ENCODE measurements at regions not wholly inside any gene's neighbourhood (a gene's known extent, or its start where the extent isn't known, plus 50 kb on each side); places are given as distances from the start of the nearest gene placed in this dataset.
A peak's percentile ranks its signal among the peaks of the same experiment; 100 is the strongest.

GRCh38 chr9:11821306-11821975 is 871.7 kb upstream of the TYRP1 start:
- Histone ChIP-seq H3K9me3 (ENCODE audit: low read depth) (no peaks in the 10 kb centered on the region), H3K4me2 (no peak overlapping the region)
- 73% methylated on average over 7 of the region's 7 CpGs for WGBS (ENCODE audit: low lambda C conversion rate, missing lambda C conversion rate)

GRCh38 chr9:11828201-11828600 is 865.0 kb upstream of the TYRP1 start:
- Histone ChIP-seq H3K36me3 (replicated peaks; ENCODE audit: insufficient read depth, low read depth) (no peaks in the 10 kb centered on the region), H3K9me2 (replicated peaks; ENCODE audit: insufficient read depth) (no peaks in the 10 kb centered on the region), H2AFZ (no peak overlapping the region), H3K27me3 (no peaks in the 10 kb centered on the region), H4K20me1 (ENCODE audit: insufficient read depth, poor library complexity, severe bottlenecking) (no peaks in the 10 kb centered on the region), H3K4me3 (no peak overlapping the region), H3K4me2 (no peak overlapping the region), H3K4me1 (ENCODE audit: insufficient read depth) (no peaks in the 10 kb centered on the region), H3K79me2 (no peaks in the 10 kb centered on the region), H3K9me3 (ENCODE audit: low read depth) (no peaks in the 10 kb centered on the region), H3K27ac (no peak overlapping the region)
- TF ChIP-seq EZH2 (IDR thresholded peaks at IDR 0.05; ENCODE audit: borderline replicate concordance) = no peak
- no peak for TF ChIP-seq EZH2phosphoT487 (IDR thresholded peaks at IDR 0.05; ENCODE audit: low read depth, severe bottlenecking, unreplicated experiment)
- no peak for TF ChIP-seq CTCF (IDR thresholded peaks at IDR 0.05; ENCODE audit: poor library complexity)
- WGBS (ENCODE audit: low lambda C conversion rate, missing lambda C conversion rate) = 82% methylated on average over 3 of the region's 3 CpGs
- no peak for DNase-seq (ENCODE audit: low spot score)

More at GRCh38 chr9:11821306-11821975, 871.7 kb upstream of the TYRP1 start:
- no peak overlapping the region for H3K4me3 ChIP-seq
- H3K79me2 ChIP-seq = no peaks in the 10 kb centered on the region
- H3K27me3 ChIP-seq = no peaks in the 10 kb centered on the region
- H2AFZ ChIP-seq = no peak overlapping the region
- no peak overlapping the region for H3K27ac ChIP-seq
- no peaks in the 10 kb centered on the region for H4K20me1 ChIP-seq (ENCODE audit: insufficient read depth, poor library complexity, severe bottlenecking)
- no peaks in the 10 kb centered on the region for H3K4me1 ChIP-seq (ENCODE audit: insufficient read depth)
- no peaks in the 10 kb centered on the region for H3K9me2 ChIP-seq (replicated peaks; ENCODE audit: insufficient read depth)
- H3K36me3 ChIP-seq (replicated peaks; ENCODE audit: insufficient read depth, low read depth) = no peaks in the 10 kb centered on the region
- no peak for DNase-seq (ENCODE audit: low spot score)
- TF ChIP-seq EZH2 (IDR thresholded peaks at IDR 0.05; ENCODE audit: borderline replicate concordance) = no peak

GRCh38 chr9:11833056-11833455 is 860.1 kb upstream of the TYRP1 start:
- Histone ChIP-seq H3K36me3 (replicated peaks; ENCODE audit: insufficient read depth, low read depth) (no peaks in the 10 kb centered on the region), H3K4me3 (no peak overlapping the region), H2AFZ (no peak overlapping the region), H3K9me3 (ENCODE audit: low read depth) (no peaks in the 10 kb centered on the region), H3K27me3 (no peaks in the 10 kb centered on the region), H4K20me1 (ENCODE audit: insufficient read depth, poor library complexity, severe bottlenecking) (no peaks in the 10 kb centered on the region), H3K79me2 (no peaks in the 10 kb centered on the region), H3K4me2 (no peak overlapping the region), H3K27ac (no peak overlapping the region), H3K9me2 (replicated peaks; ENCODE audit: insufficient read depth) (no peaks in the 10 kb centered on the region), H3K4me1 (ENCODE audit: insufficient read depth) (no peaks in the 10 kb centered on the region)
- WGBS (ENCODE audit: low lambda C conversion rate, missing lambda C conversion rate) = 57% methylated on average over 2 of the region's 2 CpGs
- no peak for DNase-seq (ENCODE audit: low spot score)
- no peak for TF ChIP-seq CTCF (IDR thresholded peaks at IDR 0.05; ENCODE audit: poor library complexity)
- peak; percentile 27 for TF ChIP-seq EZH2phosphoT487 (IDR thresholded peaks at IDR 0.05; ENCODE audit: low read depth, severe bottlenecking, unreplicated experiment)
- no peak for TF ChIP-seq EZH2 (IDR thresholded peaks at IDR 0.05; ENCODE audit: borderline replicate concordance)

GRCh38 chr9:11868795-11869194 is 824.4 kb upstream of the TYRP1 start:
- Histone ChIP-seq H3K79me2 (no peaks in the 10 kb centered on the region), H3K36me3 (replicated peaks; ENCODE audit: insufficient read depth, low read depth) (no peaks in the 10 kb centered on the region), H2AFZ (no peak overlapping the region), H4K20me1 (ENCODE audit: insufficient read depth, poor library complexity, severe bottlenecking) (no peaks in the 10 kb centered on the region), H3K4me2 (no peak overlapping the region), H3K9me2 (replicated peaks; ENCODE audit: insufficient read depth) (no peaks in the 10 kb centered on the region), H3K9me3 (ENCODE audit: low read depth) (no peaks in the 10 kb centered on the region), H3K4me3 (no peak overlapping the region), H3K27me3 (no peaks in the 10 kb centered on the region), H3K27ac (no peak overlapping the region), H3K4me1 (ENCODE audit: insufficient read depth) (no peaks in the 10 kb centered on the region)
- TF ChIP-seq CTCF (IDR thresholded peaks at IDR 0.05; ENCODE audit: poor library complexity) = no peak
- no peak for TF ChIP-seq EZH2 (IDR thresholded peaks at IDR 0.05; ENCODE audit: borderline replicate concordance)
- TF ChIP-seq EZH2phosphoT487 (IDR thresholded peaks at IDR 0.05; ENCODE audit: low read depth, severe bottlenecking, unreplicated experiment) = no peak
- no peak for DNase-seq (ENCODE audit: low spot score)
- WGBS (ENCODE audit: low lambda C conversion rate, missing lambda C conversion rate) = 97% methylated on average over 1 of the region's 1 CpG

All from hepatocyte (in vitro differentiated cells).